PC-3 (cell line): ENCODE measurements at regions not wholly inside any gene's neighbourhood (a gene's known extent, or its start where the extent isn't known, plus 50 kb on each side); places are given as distances from the start of the nearest gene placed in this dataset.
"Not testable (repeated sequence)": the region's sequence is repeated elsewhere in the genome, so short reads cannot be mapped to it uniquely, and the experiment has no call there.

Experiments used
- ATAC-seq: fragments of 200-7000 bp; cut with Tn5 transposase; 2 replicates; pipeline ENCODE4 v1.9.1; 2020; ENCODE audit warnings: mild to moderate bottlenecking, moderate library complexity
- BruUV-seq: library from RNA; stranded (reverse); fragments of 400-500 nt; replicated peaks from 2 replicates; lab custom pipeline; 2021; lab: Mats Ljungman, UMichigan
- CTCF ChIA-PET: fragments of 300-600 bp; sonication (Branson Sonifier 250); formaldehyde crosslinking; loops from one replicate; lab custom pipeline; 2022; ENCODE audit warnings: antibody characterized with exemption; lab: Charles Lee
- POLR2A ChIA-PET: fragments of 300-600 bp; sonication (Branson Sonifier 250); formaldehyde crosslinking; loops from one replicate; lab custom pipeline; 2022; ENCODE audit warnings: antibody characterized with exemption; ENCODE audit not compliant: unreplicated experiment; lab: Charles Lee
- DNase-seq: peaks from one replicate; pipeline ENCODE4 v3.0.0-alpha.2; 2015
- H2AFZ ChIP-seq: fragments of 300-600 bp; sonication (generic); 2 replicates; pipeline ENCODE4 v1.6.0; 2016; ENCODE audit warnings: antibody characterized with exemption, low read length
- H3F3A ChIP-seq: fragments of 300-600 bp; sonication (generic); one replicate; pipeline ENCODE4 v1.6.0; 2017; ENCODE audit warnings: antibody characterized with exemption, low read length, control low read depth, mild to moderate bottlenecking; ENCODE audit not compliant: unreplicated experiment
- H3K27ac ChIP-seq: fragments of 300-600 bp; sonication (generic); 2 replicates; pipeline ENCODE4 v1.5.1; 2016; ENCODE audit warnings: mild to moderate bottlenecking, low read length
- H3K27me3 ChIP-seq: fragments of 300-600 bp; sonication (generic); 2 replicates; pipeline ENCODE4 v1.6.1; 2016; ENCODE audit warnings: low read length, mixed read lengths
- H3K36me3 ChIP-seq: fragments of 300-600 bp; sonication (generic); 2 replicates; pipeline ENCODE4 v1.6.1; 2016; ENCODE audit warnings: low read depth, mixed run types, low read length, mixed read lengths
- H3K4me1 ChIP-seq: fragments of 300-600 bp; sonication (generic); 2 replicates; pipeline ENCODE4 v1.5.1; 2016; ENCODE audit warnings: low read length; ENCODE audit not compliant: insufficient read depth
- H3K4me2 ChIP-seq: fragments of 300-600 bp; sonication (generic); 2 replicates; pipeline ENCODE4 v1.6.0; 2016; ENCODE audit warnings: low read length
- H3K4me3 ChIP-seq: fragments of 300-600 bp; sonication (generic); 2 replicates; pipeline ENCODE4 v1.5.1; 2016; ENCODE audit warnings: mild to moderate bottlenecking, low read length, mixed read lengths
- H3K79me2 ChIP-seq: fragments of 300-600 bp; sonication (generic); 2 replicates; pipeline ENCODE4 v1.6.1; 2017; ENCODE audit warnings: low read length, mixed read lengths
- H3K9ac ChIP-seq: fragments of 300-600 bp; sonication (generic); 2 replicates; pipeline ENCODE4 v1.6.0; 2016; ENCODE audit warnings: mild to moderate bottlenecking, low read length
- H3K9me2 ChIP-seq: fragments of 300-600 bp; sonication (generic); replicated peaks from 2 replicates; pipeline ENCODE4 v1.6.1; 2016; ENCODE audit warnings: mixed run types, low read length, mixed read lengths
- H3K9me3 ChIP-seq: fragments of 300-600 bp; sonication (generic); 2 replicates; pipeline ENCODE4 v1.6.1; 2016; ENCODE audit warnings: low read length, mixed read lengths
- H4K20me1 ChIP-seq: fragments of 300-600 bp; sonication (generic); 2 replicates; pipeline ENCODE4 v1.6.1; 2016; ENCODE audit warnings: low read length, mixed read lengths
- EZH2 ChIP-seq: fragments of 300-600 bp; sonication (generic); IDR thresholded peaks from one replicate; pipeline ENCODE4 v1.6.1; 2017; ENCODE audit warnings: antibody characterized with exemption, mild to moderate bottlenecking, low read length; ENCODE audit not compliant: unreplicated experiment
- EZH2phosphoT487 ChIP-seq: fragments of 300-600 bp; sonication (generic); IDR thresholded peaks from 2 replicates; pipeline ENCODE4 v1.6.1; 2018; ENCODE audit warnings: mild to moderate bottlenecking, antibody characterized with exemption, low read length, borderline replicate concordance
- intact Hi-C: fragments of 100-400 bp; cut with micrococcal nuclease; formaldehyde crosslinking; loops from 2 replicates; pipeline ENCODE4 v1.9.0; 2023
- TF ChIP-seq, protein P1 (sequence below): fragments of 300-600 bp; sonication (generic); conservative IDR thresholded peaks from 2 replicates; pipeline ENCODE4 v1.5.1; 2017; ENCODE audit warnings: antibody characterized with exemption, low read depth, mild to moderate bottlenecking, low read length

- Histone ChIP-seq H3K36me3 (no peaks in the 10 kb centered on the region), H3K9me2 (no peaks in the 10 kb centered on the region), H3K4me1 (peaks cover 10% of the 10 kb centered on the region), H3K27me3 (no peaks in the 10 kb centered on the region), H3F3A (no peaks in the 10 kb centered on the region), H4K20me1 (no peaks in the 10 kb centered on the region), H3K4me3 (no peak overlapping the region), H3K79me2 (no peaks in the 10 kb centered on the region), H3K9me3 (no peaks in the 10 kb centered on the region), H3K4me2 (no peak overlapping the region), H2AFZ (no peak overlapping the region), H3K9ac (no peak overlapping the region), H3K27ac (no peak overlapping the region)
- POLR2A ChIA-PET: no interaction called here
- BruUV-seq: no TSS peak
- DNase-seq (no peak), ATAC-seq (no peak)
- CTCF ChIA-PET: no interaction called here
- TF ChIP-seq EZH2 (no peak), EZH2phosphoT487 (no peak)
- TF ChIP-seq, protein P1, sequence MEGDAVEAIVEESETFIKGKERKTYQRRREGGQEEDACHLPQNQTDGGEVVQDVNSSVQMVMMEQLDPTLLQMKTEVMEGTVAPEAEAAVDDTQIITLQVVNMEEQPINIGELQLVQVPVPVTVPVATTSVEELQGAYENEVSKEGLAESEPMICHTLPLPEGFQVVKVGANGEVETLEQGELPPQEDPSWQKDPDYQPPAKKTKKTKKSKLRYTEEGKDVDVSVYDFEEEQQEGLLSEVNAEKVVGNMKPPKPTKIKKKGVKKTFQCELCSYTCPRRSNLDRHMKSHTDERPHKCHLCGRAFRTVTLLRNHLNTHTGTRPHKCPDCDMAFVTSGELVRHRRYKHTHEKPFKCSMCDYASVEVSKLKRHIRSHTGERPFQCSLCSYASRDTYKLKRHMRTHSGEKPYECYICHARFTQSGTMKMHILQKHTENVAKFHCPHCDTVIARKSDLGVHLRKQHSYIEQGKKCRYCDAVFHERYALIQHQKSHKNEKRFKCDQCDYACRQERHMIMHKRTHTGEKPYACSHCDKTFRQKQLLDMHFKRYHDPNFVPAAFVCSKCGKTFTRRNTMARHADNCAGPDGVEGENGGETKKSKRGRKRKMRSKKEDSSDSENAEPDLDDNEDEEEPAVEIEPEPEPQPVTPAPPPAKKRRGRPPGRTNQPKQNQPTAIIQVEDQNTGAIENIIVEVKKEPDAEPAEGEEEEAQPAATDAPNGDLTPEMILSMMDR: no peak
- intact Hi-C loops: no loop called here
Observed at GRCh38 chr1:148386617-148387016, 96.5 kb downstream of the PPIAL4G start.

DNA sequence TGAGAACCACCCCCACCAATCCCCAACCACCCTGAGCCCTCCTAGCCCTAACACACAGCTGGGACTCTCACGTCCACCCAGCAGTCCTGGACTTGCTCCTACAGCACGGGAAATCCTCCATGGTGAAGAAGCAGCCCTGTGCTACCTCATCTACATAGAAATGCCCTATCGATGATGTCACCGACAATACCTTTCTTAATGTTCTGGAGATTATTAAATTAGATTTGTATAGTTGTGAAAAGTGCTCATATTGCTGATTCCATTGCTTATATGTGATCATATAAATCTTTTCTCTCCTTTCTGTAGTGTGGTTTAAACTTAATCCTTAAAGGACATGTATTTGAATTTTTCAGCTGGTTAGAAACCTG is 97.1 kb downstream of the PPIAL4G start:
- H3K36me3 ChIP-seq, BruUV-seq, H3K4me1 ChIP-seq, H3K9ac ChIP-seq, H3K79me2 ChIP-seq, POLR2A ChIA-PET, ATAC-seq, H3K27ac ChIP-seq, H3K9me3 ChIP-seq, H4K20me1 ChIP-seq, H2AFZ ChIP-seq, H3F3A ChIP-seq, H3K4me3 ChIP-seq, H3K9me2 ChIP-seq, DNase-seq, H3K4me2 ChIP-seq, H3K27me3 ChIP-seq, intact Hi-C loops, CTCF ChIA-PET: not testable (repeated sequence)

- H3K4me1 ChIP-seq: peaks cover 10% of the 10 kb centered on the region
- H3K4me2 ChIP-seq: no peak overlapping the region
- no peaks in the 10 kb centered on the region for H3F3A ChIP-seq
- no peak for TF ChIP-seq EZH2phosphoT487
- TF ChIP-seq EZH2: no peak
- TF ChIP-seq, protein P1: no peak
- H4K20me1 ChIP-seq: no peaks in the 10 kb centered on the region
- no peaks in the 10 kb centered on the region for H3K79me2 ChIP-seq
- no peaks in the 10 kb centered on the region for H3K36me3 ChIP-seq
- H3K9ac ChIP-seq: no peak overlapping the region
- H3K27me3 ChIP-seq: no peaks in the 10 kb centered on the region
- H3K27ac ChIP-seq: no peak overlapping the region
- CTCF ChIA-PET: no interaction called here
- DNase-seq (no peak), ATAC-seq (no peak)
- H3K9me3 ChIP-seq: no peaks in the 10 kb centered on the region
- POLR2A ChIA-PET: no interaction called here
- no peak overlapping the region for H3K4me3 ChIP-seq
- intact Hi-C loops: no loop called here
- no TSS peak for BruUV-seq
- H3K9me2 ChIP-seq: no peaks in the 10 kb centered on the region
- no peak overlapping the region for H2AFZ ChIP-seq
Observed at GRCh38 chr1:148385371-148386030, 97.6 kb downstream of the PPIAL4G start.
